NOMO-1 treated with dmso at 0.1 percent for 144 hours (cell line): ENCODE measurements at regions not wholly inside any gene's neighbourhood (a gene's known extent, or its start where the extent isn't known, plus 50 kb on each side); places are given as distances from the start of the nearest gene placed in this dataset.

Source experiments
- DNase-seq: peaks from one replicate; lab custom pipeline; 2025; ENCODE audit not compliant: unreplicated experiment; lab: John Stamatoyannopoulos, UW

DNA sequence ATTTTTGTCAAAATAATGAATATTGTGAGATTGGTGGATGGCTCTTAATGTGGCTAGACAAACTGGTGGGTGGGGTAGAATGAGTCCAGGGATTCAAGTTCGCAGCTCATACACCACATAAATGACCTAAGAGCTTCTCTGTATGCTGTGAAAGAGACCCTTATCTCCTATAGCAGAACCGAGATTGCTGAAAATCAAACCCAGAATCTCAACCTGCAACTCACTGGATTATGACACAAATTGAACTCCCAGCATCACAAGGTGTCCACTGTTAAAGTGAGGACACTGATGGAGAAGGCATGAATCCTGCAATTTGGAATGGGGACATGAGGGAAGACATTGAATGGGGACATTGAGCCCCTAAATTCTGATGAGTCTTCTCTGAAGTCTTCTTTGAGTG lies 51.3 kb upstream of the CNKSR3 start:
- DNase-seq, result no peak

DNA sequence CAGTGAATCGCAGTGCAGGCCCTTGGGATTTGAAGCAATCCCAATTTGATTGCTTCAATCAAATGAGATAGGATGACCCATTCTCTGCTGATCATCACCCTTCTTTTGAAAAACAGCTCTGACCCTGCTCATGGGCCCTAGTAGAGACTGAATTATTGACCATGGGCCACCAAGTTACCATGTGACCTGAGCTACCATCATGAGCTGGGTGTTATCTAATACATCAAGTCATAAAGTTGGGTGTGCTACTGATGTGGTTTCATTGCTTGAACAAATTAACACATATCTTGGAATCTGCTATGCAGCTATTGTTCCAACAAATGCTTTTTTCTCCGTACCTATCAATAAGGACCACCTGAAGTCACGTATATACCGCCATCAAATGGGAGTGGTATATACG lies 54.8 kb upstream of the CNKSR3 start:
- no peak for DNase-seq

DNA sequence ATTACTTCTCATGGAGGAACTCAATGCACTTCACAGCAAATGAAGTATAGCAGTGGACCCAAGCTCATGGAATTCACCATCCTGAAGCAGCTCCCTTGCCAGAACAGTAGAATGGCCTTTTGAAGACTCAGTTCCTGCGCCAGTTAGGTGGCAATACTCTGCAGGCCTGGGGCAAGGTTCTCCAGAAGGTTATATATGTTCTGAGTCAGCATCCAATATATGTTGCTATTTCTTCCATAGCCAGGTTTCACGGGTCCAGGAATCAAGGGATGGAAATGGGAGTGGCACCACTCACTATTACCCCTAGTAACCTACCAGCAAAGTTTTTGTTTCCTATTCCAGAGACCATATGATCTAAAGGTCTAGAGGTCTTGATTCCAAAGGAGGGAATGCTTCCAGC lies 56.4 kb upstream of the CNKSR3 start:
- no peak for DNase-seq

DNA sequence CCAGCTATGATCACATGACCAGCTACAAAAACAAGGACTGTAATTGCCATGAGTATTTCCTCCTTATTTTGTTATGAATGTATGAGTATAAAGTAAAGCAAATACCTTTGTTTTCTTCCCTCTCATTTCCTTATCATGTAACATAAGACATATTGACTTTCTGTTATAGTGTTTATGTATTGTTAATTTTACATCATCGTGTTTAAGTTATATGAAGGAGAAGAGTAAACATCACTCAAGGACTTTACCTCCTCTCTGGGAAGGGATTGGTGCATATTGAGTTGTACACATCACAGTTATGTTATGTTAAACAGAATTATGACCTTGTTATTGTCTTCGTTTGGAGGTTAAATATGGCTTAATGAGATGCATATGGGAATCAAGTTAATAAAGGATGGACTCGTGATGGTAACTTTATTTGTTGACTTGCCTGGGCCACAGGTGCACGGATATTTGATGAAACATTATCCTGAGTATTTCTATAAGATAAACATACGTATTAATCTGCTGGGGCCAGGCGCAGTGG lies 57.3 kb upstream of the CNKSR3 start:
- DNase-seq, result no peak

DNA sequence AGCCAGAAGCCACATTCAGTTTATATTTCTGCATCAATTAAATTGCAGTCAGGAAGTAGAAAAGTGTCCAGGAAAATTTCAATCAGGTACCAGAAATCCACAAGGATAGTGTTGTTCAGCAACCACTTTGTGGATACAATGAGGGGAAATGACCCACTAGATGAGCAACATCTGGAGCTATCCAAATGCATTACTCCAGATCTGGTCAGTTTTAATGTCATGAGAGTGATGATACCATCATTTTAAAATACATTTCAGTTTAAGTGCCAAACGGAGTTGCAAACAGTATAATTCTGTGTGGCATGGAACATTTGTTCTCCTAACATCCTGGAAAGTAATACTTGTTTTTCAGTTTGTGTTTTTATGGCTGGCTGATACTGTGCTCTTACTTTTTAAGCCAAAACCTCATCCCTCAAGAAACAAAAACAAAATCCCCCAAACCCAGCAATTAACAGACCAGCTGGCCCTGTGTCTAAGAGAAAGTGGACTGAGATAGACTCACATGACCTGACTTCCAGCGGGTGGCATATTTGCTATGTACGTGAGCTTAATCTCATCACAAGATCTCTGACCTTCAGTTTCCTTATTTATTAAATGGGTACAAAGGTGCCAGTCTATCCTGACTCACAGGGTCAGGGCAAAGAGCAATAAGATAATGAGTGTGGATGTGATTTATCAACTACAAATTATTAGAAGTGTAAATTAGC lies 58.8 kb upstream of the CNKSR3 start:
- DNase-seq, result no peak

DNA sequence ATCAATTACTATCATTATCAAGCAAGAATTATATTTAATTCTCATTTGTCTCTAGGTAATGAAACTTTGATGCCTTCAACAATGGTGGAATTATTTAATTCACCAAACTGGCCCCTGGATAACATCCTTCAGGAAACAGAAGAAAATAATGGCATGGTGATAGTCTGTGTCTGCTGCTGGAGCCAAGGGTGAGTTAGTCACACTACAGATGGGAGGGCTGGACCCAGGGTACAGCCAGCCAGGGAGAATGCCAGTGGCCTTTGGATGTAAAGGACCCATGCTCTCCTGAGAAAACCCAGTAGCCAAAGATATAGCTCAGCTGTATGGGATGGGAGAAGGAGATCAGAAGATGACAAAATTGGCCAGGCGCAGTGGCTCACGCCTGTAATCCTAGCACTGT lies 60.0 kb upstream of the CNKSR3 start:
- DNase-seq, result no peak

DNA sequence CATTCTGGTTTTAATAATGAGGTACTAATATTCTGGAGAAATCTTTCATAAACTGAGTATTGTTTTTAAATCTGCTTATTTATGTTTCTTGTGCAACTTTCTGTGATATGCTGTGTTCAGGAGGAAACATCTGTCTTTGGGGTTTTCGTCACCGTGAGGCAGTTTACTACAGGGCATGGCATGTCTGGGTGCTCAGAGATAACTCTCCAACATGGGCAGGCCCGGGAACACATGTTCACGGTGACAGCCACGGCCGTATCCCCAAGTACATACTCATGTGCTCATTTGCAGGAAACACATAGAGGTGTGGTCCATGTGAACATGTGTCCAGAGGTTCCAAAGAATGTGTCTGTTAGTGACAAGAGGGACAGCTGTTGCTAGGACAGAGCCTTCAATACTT lies 62.1 kb upstream of the CNKSR3 start:
- no peak for DNase-seq

DNA sequence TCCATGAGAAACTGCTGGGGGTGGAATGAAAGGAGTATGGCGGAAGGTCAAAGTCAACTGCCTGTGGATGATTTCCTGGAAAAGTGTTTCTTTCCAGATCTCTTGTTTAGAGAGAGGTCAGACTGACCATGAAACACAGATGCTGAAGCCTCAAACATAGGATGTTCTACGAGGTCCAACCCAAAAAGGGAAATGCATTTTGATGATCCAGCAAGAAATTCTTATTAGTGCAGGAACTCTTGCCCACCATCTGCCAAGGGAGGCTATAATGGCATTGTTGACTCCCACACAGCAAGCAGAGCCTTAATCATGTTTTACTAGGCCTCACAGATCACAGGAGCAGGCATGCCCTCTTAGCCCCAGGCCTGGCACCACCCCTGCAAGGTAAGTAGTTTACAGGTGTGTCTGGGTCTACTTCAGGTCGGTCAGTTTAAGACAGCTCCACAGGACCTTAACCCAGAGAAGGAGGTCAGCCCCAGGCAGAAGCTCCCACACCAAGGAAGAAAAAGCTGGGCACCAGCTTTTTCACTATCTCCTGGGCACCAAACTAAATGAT lies 67.6 kb upstream of the CNKSR3 start:
- no peak for DNase-seq

DNA sequence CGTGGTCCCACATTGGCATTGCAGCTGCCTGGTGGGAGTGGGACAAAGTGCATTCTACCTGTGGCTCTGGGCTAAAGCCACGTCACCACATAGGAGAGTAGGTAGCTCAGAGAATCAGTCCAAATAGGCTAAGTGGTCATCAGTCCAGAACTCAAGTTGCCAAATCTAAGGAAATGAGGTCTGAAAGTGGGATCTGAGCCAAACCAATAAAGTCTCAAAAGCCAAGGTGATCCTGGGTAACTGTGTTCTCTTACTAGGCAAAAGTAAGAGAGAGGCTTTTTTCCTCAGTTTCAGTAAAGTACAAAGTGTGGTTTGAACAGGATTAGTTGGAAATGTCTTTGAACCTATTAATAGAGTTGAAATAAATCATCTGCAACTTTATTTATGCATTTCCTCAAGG lies 68.6 kb upstream of the CNKSR3 start:
- no peak for DNase-seq

DNA sequence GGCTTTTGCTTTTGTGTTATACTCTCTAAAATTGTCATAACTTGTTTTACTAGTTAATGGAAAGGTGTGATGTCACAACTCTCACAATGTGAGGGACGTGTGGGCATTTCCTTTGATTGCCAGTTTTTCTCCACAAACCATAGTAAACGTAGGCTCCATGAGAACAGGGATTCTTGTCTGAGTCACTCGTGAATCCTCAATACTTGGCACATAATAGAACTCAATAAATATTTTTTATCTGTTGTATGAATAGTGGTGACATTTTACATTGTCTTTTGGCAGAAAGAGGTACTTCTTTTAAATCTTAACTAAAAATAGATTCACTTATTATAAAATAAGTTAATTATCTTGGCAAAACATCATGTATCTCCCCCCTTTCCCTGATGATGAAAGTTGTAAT lies 69.0 kb upstream of the CNKSR3 start:
- no peak for DNase-seq

DNA sequence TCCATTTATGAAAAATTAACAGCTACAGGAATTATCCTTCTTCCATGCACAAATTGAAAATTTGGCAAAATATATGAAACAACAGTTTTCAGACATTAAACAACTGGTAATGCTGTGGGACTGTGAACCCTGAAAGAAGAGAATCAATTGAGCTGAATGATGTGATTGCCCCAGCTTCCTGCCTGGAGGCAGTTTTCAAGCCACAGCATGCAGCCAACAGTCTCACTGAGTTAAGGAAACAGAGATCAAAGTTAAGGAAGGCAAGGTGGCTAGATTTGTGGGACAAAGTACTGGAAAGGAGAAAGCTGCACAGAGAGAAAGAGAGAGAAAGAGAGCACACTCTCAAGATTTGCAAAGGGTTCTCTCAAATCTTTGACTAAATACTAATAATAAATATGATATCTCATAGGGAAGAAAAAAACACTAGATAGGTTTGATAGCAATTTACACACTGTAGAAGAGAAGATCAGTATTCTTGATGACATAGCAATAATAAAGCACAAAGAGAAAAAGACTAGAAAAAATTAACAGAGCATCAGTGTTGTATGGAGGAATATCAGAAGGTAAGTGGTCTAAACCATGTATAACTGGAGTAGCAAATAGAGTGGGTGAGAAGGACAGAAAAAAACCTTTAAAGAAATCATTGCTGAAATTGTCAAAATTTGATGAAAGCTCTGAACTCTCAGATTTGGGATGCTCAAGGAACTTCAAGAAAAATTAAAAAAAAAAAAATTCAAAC lies 70.1 kb upstream of the CNKSR3 start:
- no peak for DNase-seq

DNA sequence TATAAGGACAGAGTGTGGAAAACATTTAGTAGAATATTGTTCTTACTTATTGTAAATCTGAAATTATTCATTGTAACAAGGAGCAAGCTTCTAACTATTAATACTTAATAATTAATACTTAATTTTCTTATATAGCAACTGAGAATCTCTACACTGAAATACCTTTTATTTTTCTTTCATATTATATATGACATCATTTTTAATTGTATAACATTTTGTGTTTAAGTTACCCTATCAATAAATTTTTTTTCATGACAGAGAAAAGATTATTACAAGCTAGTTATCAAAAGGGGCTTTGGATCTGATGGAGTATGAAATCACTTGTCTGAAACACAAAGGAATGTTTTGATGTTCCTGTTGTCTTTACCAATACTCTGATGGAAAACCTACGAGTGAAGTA lies 72.2 kb upstream of the CNKSR3 start:
- DNase-seq, result no peak

DNA sequence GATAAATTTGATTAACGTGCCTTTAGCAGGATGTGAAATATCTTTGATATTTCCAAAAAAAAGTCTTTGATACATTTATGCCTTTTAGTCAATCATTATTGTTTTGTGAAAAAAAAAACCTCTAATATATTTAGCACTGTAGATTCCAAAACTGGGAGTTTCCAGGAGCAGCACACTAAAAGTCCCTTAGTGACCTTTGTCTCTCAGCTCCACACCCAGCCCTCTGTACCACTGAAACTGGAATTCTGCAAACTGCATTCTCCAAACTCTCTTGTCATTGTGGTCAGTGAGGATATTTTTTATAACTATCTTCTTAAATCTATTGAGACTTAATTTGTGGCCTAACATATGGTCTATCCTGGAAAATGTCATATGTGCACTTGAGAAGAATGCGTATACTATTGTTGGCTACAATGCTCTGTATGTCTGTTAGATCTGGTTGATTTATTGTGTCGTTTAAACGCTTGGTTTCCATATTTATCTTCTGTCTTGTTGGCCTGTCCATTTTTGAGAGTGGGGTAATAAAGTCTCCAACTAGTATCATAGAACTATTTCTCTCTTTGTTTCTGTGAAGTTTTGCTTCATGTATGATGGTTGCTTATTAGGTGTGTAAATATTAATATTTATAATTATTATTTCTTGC lies 73.2 kb upstream of the CNKSR3 start:
- no peak for DNase-seq

DNA sequence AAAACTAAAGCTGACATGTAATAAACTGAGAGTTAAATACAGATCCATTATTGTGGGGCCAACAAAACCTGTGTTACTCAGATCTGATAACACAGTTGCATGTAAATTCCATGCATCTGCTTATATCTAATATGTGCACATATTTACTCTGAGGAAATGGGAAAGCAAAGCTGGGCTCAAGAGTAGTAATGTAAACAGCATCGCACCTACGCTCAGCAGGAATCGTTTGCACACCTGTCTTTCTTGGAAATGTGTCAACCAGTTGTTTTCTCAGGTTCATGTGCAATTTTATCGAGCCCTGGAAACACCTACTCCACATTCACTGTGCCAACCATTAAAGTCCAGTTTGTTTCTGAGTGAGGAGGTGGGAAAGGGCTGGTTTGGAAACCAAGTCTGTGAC lies 80.3 kb upstream of the CNKSR3 start:
- DNase-seq, result no peak

DNA sequence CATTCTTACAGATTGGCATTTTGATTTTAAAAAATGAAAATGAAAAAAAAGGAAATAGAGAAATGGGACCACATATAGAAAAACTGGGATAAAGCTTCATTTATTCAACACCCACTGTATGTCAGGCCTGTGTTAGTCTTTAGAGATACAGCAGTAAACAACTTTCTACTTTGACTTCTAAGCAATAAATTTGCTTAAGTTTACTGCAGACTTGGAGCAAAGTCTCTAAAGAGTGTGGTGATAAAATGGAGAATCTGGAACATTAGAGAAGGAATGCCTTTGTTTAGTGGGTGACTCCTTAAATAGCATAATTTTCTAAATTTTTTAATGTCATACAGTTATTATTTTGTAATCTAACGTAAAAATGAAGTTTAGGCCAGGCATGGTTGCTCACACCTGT lies 80.7 kb upstream of the CNKSR3 start:
- DNase-seq, result no peak

DNA sequence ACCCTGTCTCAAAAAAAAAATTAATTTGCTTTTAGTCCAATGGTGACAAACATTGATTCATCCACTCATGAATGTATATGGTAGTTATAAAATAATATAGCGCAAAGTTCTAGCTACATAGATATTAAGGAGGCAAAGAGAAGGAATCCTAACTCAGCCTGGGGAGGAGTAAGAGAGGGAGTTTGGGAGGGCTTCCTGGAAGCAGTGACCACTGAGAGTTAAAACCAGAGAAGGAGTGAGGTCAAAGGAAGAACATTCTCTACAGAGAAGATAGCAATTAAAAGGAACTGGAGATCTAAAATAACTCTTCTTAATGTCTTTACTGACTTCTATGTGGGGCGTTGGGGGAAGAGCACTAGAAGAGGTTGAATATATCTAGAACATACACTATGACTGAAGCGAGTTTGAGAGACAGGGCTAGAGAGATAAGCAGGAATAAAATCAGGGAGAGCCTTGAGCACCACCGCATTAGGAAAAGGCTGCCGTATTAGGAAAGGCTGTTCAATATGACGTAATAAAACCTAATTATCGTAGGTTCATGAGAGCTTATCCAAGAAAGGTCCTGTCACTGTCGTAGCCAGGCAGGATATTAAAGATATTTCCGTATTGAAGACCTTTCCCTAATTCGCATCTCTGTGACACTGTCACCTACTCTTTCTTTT lies 81.8 kb upstream of the CNKSR3 start:
- no peak for DNase-seq

DNA sequence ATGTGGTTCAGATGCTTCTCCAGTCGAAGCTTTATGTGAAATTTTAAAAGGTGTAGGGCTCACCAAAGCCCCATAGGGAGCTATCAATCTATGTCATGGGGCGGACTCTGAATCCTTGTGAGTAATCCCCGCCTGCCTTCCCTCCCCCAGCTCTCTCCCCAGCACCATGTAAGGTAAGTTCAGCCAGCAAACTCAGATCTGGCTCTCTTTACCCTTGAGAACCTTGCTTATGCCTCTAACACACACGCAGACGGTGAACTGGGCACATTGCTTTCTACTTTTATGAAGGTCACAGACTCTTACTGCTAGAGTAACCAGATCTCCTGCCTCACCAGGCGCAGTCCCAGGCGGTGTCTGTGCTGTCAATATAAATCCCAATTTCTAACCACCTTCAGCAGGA lies 82.6 kb upstream of the CNKSR3 start:
- no peak for DNase-seq

DNA sequence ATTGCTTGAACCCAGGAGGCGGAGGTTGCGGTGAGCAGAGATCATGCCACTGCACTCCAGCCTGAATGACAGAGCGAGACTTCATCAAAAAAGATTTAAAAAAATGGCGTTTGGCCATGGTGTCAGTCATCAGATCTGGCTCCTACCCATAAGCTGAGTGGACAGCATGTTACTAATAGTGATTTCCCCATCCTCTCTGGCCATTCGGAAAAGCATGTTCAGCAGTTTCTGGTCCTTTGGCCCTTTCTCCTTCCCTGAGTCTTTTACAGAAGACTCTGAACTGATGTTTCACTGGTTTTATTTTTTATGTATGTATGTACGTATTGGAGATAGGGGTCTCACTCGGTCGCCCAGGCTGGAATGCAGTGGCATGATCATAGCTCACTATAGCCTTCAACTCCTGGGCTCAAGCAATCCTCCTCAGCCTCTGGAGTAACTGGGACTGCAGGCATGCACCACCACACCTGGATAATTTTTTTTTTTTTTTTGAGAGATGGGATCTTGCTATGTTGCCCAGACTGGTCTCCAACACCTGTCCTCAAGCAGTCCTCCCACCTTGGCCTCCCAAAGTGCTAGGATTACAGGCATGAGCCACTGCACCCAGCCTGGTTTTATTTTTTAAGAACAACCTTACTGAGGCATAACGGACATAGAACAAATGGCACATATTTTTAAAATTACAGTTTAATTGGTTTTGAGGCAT lies 84.2 kb upstream of the CNKSR3 start:
- no peak for DNase-seq

DNA sequence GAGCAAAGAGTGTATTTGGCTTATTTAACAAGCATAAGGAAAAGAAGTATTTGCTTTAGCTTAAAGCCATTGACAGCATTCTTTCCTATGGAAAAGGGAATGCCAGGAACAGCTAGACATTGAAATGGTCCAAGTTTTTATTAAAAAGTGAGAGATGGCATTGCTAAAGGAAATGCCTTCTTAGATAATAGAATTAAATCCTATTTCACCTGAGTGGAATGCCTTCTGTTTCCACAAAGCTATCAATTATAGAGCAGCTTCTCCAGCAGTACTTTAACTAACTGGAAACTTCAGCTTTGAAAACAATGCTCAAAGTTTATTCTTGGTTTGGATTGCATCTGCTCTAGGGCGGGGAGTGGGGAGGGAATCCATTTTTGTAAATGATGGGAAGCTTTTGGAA lies 85.1 kb upstream of the CNKSR3 start:
- no peak for DNase-seq

DNA sequence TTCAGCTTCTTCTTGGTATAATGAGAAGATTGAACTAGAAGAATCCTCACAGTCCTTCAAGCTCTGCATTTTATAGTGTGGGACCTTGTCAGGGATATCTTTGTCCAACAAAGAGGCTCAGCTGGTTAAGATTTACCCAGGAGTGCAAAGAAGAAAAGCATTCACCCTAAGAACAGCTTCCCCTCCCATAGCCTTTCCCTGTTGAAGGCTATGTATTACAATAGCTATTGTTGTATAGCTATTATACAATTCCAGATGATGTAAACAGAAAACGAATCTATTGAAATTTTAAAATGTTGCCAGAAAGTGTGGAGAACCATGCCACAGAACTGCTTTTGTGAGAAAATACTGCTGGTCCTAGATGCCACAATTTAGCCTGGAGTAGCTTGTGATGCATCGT lies 85.5 kb upstream of the CNKSR3 start:
- DNase-seq, result no peak

DNA sequence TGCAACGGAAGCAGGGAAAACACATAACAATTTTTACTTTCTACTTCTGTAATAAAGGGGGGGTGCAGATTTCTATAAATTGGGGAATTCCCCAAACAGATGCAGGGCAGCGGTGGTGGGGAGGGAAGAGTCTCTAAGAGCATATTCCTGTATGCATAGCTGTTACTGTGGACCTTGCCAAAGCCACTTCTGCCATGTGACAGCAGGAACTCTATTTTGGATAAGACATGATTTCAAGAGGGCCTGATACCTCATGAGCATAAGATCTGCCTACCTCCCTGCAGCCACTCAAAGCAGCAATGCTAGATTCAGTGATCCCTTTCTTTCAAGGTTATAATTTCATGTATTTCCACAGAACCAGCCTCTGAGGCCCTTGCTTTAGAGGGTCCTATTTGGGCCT lies 86.2 kb upstream of the CNKSR3 start:
- no peak for DNase-seq
